HG03342 (cell line): ENCODE measurements at regions not wholly inside any gene's neighbourhood (a gene's known extent, or its start where the extent isn't known, plus 50 kb on each side); places are given as distances from the start of the nearest gene placed in this dataset.
"Not testable (repeated sequence)": the region's sequence is repeated elsewhere in the genome, so short reads cannot be mapped to it uniquely, and the experiment has no call there.

ENCODE experiments used
- ATAC-seq: cut with Tn5 transposase; IDR thresholded peaks from one replicate; pipeline ENCODE4 v1.9.1; 2021; ENCODE audit warnings: mild to moderate bottlenecking, moderate library complexity; ENCODE audit not compliant: unreplicated experiment

GRCh38 chr18:27585602-27586173 is 400.6 kb upstream of the CHST9 start:
- no peak for ATAC-seq

- no peak for ATAC-seq
These were observed 398.4 kb upstream of the CHST9 start for GRCh38 chr18:27583466-27583865.

DNA sequence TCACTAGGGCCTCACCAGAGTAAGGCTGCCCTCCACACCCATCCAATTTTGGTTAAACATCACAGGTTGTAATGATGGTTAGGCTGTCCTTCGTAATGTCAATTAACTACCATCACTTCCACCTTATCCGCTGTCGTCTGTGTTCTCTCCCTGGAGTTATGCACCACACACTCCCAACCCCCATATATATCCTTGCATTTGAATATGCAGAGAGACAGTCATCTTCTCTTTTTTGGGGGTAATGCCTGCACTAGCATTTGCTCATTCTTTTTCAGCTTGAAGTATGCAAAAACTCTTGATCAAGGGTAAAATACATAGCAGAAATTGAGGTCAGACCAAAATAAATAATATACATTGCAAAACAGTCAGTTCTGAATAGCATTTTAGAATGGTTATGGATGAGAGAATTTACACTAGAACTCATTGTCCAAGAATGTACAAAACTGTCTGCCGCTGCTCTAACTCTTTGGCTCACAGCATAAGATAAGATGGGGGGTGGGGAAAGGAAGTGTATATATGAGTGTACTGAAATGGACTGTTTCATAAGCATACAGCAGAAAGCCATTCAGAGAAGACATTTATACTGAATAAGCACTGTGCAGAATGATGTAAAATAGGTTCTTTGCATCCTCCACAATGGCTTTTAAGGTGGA is 397.8 kb upstream of the CHST9 start:
- ATAC-seq = no peak

- ATAC-seq = no peak
These were observed 396.3 kb upstream of the CHST9 start for GRCh38 chr18:27581296-27581904.

GRCh38 chr18:27579364-27579763 is 394.3 kb upstream of the CHST9 start:
- no peak for ATAC-seq

DNA sequence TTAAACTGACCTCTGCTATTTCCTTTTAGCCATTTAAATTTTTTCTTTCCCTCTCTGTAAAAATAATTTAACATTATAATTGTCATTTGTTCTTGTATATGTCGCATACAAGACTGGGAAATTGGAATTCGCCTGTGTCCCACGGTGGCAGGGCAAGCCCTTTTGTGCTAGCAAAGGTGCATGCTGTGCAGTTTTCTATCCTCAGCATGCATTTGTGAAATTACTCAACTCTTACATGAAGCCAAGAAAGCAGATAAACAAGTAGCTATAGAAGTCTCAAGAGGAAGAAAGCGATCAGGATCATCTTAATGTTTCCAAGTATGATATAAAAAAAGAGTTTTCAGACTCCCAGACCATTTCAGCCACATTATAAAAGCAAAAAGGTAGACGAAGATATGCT is 392.6 kb upstream of the CHST9 start:
- ATAC-seq = no peak

- ATAC-seq = no peak
These were observed 392.2 kb upstream of the CHST9 start for GRCh38 chr18:27577265-27577664.

GRCh38 chr18:27567434-27567833 is 382.3 kb upstream of the CHST9 start:
- no peak for ATAC-seq

- no peak for ATAC-seq
These were observed 379.0 kb upstream of the CHST9 start for GRCh38 chr18:27564066-27564465.

DNA sequence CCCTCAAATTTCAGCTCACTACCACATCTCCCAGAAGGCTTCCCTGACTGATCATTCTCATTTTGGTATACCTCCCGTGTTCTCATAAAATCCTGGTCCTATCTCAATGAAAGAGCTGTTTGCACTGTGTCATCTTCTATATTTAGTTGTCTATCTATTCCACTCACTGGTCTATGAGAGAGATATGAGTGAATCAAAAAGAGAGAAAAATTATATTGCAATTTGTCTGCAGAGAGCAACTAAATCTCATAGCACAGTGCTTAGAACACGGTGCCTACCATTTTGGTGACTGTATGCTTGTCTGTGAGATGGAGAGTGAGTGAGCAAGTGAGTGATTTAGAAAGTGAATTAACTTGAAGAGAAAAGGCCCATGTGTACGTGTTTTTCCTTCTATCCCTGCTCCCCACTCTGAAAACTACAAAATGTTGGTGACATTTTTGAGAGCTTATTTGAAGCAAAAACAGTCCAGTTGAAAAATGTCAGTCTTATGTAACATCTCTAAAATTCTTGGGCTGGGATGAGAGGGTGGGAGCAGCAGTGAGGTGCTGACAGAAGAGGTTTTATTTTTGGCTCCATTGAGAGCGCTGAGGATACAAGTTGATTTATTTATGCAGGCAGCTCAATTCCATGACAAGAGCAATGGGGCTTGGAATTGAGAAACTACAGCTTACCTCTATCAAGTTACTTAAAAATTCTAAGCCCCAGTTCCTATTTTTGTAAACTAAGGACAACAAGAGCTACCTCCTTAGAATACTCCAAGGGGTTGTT is 373.5 kb upstream of the CHST9 start:
- ATAC-seq = no peak

DNA sequence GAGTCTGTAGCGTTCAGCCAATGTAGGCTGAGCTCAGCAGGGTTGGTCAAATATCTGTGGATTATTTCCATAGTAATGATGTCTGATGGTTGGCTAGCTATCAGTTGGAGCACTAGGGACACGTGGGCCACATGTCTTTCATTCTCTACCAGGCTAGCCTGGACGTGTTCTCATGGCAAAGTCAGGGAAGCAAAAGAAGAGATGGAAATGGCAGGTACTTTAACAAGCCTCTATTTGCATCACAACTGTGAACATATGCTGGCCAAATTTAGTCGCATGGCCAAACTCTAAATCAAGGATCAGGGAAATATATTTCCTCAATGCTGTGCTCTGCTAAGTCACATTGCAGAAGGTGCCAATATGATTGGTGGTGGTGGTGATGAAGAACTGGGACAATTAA is 371.6 kb upstream of the CHST9 start:
- no peak for ATAC-seq

DNA sequence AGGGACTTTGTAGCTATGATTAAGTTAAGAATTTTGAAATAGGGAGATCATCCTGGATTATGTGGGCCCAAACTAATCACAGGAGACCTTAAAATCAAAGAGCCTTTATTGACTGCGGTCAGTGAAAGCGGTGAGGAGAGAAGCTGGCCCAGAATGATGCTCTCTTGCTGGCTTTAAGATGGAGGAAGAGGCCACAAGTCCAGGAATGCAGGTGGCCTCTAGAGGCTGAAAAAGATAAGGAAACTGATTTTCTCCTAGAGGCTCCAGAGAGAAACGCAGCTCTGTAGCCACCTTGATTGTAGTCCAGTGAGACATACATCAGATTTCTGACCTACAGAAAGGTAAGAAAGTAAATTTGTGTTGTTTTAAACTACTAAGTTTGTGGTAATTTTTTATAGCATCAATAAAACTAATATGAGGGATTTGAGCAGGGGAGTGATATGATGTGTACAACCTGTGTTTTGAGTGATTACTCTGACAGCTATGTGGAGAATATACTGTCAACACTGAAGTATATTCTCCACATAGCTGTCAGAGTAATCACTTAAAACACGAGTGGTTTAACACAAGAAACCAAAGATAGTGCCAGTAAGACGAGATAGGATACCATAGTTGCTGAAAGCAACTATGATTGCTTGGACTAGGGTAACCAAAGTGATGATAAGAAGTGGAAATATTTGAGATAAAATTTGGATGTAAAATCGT is 364.4 kb upstream of the CHST9 start:
- no peak for ATAC-seq

- ATAC-seq = no peak
These were observed 361.9 kb upstream of the CHST9 start for GRCh38 chr18:27546991-27547390.

DNA sequence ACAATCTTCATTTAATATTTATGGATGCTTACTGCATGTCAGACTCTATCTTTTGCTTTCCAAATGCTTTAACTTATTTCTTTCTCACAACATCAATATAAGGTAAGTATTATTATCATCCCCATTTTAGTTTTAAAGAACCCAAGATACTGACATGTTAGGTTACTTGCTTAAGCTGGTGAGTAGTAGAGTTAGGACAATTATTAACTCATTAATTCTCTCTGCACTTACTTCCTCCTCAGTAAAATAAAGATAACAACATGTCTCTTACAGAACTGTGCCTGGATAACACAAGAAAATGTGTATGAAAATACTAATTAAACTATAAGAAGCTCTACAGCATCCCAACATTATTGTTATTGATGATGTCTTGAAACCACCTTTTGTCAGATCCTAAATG is 359.1 kb upstream of the CHST9 start:
- ATAC-seq = no peak

- ATAC-seq = no peak
These were observed 356.2 kb upstream of the CHST9 start for GRCh38 chr18:27541293-27541692.

- no peak for ATAC-seq
These were observed 355.0 kb upstream of the CHST9 start for GRCh38 chr18:27540111-27540510.

DNA sequence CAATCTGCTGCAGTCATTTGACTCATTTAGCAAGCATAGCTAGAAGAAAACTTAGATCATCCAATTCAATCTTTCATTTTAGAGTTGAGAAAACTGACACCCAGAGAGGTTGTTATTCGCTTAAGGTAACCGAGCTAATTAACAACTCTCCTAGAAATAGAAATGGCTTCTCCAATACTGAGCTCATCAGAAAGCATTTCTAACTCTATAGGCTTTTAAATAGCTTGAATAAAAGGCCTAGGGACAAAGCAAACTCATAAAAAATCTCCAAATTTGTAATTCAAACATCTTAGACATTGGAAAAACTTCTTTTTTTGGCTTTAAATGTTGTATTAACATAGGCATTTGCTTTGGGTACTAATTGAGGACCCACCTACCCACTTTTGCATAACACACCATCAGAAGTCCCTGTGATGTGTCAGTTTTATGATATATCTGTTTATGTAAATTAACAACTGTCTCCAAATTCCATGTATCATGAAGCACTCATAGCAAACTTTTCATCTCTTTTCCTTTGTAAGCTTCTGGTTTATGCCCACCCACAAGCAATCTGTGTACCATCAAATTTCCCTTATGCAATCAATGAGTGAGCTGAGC is 343.9 kb upstream of the CHST9 start:
- ATAC-seq = no peak

DNA sequence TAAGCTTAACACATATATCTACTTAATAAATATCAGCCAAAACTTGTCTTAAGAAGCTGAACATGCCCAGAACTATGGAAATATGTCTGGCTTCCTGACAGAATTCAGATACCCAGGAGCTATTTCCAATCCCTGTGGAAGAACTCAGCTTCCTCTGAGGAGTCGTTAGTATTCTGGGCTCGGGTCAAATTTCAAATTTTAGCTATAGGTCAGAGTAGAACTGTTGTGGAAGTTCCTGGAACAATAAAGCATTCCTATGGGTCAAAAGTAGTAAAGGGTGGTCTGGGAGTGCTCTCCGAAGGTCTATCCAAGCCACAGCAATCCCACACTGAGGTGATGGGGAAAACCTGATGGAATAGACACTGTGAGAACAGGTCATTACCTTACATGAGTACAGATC is 342.7 kb upstream of the CHST9 start:
- no peak for ATAC-seq

GRCh38 chr18:27520401-27520800 is 335.3 kb upstream of the CHST9 start:
- no peak for ATAC-seq

- ATAC-seq = not testable (repeated sequence)
These were observed 325.0 kb upstream of the CHST9 start for GRCh38 chr18:27510036-27510633.
